SU-DHL-6 (cell line): ENCODE measurements at regions not wholly inside any gene's neighbourhood (a gene's known extent, or its start where the extent isn't known, plus 50 kb on each side); places are given as distances from the start of the nearest gene placed in this dataset.

ENCODE experiments used
- H2AFZ ChIP-seq: fragments of 200-600 bp; sonication (generic); 2 replicates; pipeline ENCODE4 v1.6.1; 2014; ENCODE audit warnings: low read depth, mild to moderate bottlenecking, moderate library complexity, mixed read lengths, antibody characterized with exemption, low read length; ENCODE audit not compliant: severe bottlenecking
- H3F3A ChIP-seq: fragments of 200-600 bp; shearing (Covaris generic); 2 replicates; pipeline ENCODE4 v1.6.0; 2016; ENCODE audit warnings: antibody characterized with exemption, mild to moderate bottlenecking; ENCODE audit not compliant: insufficient read depth
- H3K27ac ChIP-seq: fragments of 200-600 bp; sonication (generic); 2 replicates; pipeline ENCODE4 v1.5.1; 2016; ENCODE audit warnings: low read depth, mild to moderate bottlenecking, low read length, moderate library complexity, mixed read lengths
- H3K27me3 ChIP-seq: fragments of 200-600 bp; sonication (generic), shearing (Covaris generic); 2 replicates; pipeline ENCODE4 v1.6.0; 2014; ENCODE audit warnings: mild to moderate bottlenecking, low read length
- H3K36me3 ChIP-seq: fragments of 200-600 bp; sonication (generic); 2 replicates; pipeline ENCODE4 v1.6.1; 2014; ENCODE audit warnings: mild to moderate bottlenecking, low read length, mixed read lengths
- H3K4me2 ChIP-seq: fragments of 300-600, 200-600 bp; shearing (Covaris generic), sonication (generic); 2 replicates; pipeline ENCODE4 v1.6.0; 2014; ENCODE audit warnings: low read length, low read depth, mild to moderate bottlenecking; ENCODE audit not compliant: poor library complexity, severe bottlenecking
- H3K4me3 ChIP-seq: fragments of 200-600 bp; sonication (generic); 2 replicates; pipeline ENCODE4 v1.5.1; 2014; ENCODE audit warnings: antibody characterized with exemption, low read length, mild to moderate bottlenecking, mixed read lengths; ENCODE audit not compliant: insufficient read depth, poor library complexity, severe bottlenecking
- H3K79me2 ChIP-seq: fragments of 200-600 bp; sonication (generic); 2 replicates; pipeline ENCODE4 v1.6.1; 2014; ENCODE audit warnings: mild to moderate bottlenecking, low read length, moderate library complexity; ENCODE audit not compliant: insufficient read depth
- H3K9ac ChIP-seq: fragments of 200-600 bp; sonication (generic); 2 replicates; pipeline ENCODE4 v1.7.0; 2014; ENCODE audit warnings: mild to moderate bottlenecking, low read length
- H3K9me2 ChIP-seq: fragments of 200-600 bp; sonication (generic); replicated peaks from 2 replicates; pipeline ENCODE4 v1.6.1; 2014; ENCODE audit warnings: low read length; ENCODE audit not compliant: insufficient read depth
- H3K9me3 ChIP-seq: fragments of 200-600 bp; sonication (generic); 2 replicates; pipeline ENCODE4 v1.6.1; 2014; ENCODE audit warnings: low read length, mixed read lengths; ENCODE audit not compliant: insufficient read depth
- H4K20me1 ChIP-seq: fragments of 200-600 bp; sonication (generic); 2 replicates; pipeline ENCODE4 v1.6.1; 2014; ENCODE audit warnings: low read depth, mild to moderate bottlenecking, antibody characterized with exemption, low read length, moderate library complexity, mixed read lengths
- EZH2phosphoT487 ChIP-seq: fragments of 200-600 bp; sonication (generic), shearing (Covaris generic); conservative IDR thresholded peaks from 2 replicates; pipeline ENCODE4 v1.6.1; 2018; ENCODE audit warnings: mild to moderate bottlenecking, antibody characterized with exemption, low read length, moderate library complexity, mixed read lengths
- TF ChIP-seq, protein P1 (sequence below): fragments of 200-600 bp; sonication (generic); IDR thresholded peaks from one replicate; pipeline ENCODE4 v1.5.1; 2017; ENCODE audit warnings: antibody characterized with exemption, mild to moderate bottlenecking, low read length, moderate library complexity; ENCODE audit not compliant: insufficient read depth, poor library complexity, severe bottlenecking

DNA sequence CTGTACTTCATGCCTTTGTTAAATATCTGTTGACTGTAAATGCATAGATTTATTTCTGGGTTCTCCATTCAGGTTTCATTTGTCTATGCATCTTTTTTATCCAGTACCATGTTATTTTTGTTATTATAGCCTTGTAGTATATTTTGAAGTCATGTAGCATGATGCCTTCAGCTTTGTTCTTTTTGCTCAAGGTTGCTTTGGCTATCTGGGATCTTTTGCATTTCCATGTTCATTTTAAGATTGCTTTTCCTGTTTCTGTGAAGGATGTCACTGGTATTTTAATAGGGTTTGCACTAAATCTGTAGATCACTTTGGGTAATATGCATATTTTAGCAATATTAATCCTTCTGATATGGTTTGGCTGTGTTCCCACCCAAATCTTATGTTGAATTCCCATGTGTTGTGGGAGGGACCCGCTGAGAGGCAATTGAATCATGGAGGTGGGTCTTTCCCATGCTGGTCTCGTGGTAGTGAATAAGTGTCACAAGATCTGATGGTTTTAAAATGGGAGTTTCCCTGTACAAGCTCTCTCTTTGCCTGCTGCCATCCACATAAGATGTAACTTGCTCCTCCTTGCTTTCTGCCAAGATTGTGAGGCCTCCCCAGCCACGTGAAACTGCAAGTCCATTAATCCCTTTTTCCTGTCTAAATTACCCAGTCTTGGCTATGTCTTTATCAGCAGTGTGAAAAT lies 302.8 kb upstream of the SEMA3C start:
- Histone ChIP-seq H3K79me2 (no peaks in the 10 kb centered on the region), H3K4me3 (no peak overlapping the region), H3K9ac (no peak overlapping the region), H3K27ac (no peak overlapping the region), H2AFZ (no peak overlapping the region), H4K20me1 (peaks cover 3% of the 10 kb centered on the region; the same call in 1 of the 2 replicates), H3K27me3 (no peaks in the 10 kb centered on the region), H3K4me2 (no peak overlapping the region), H3K9me3 (no peaks in the 10 kb centered on the region), H3F3A (no peaks in the 10 kb centered on the region), H3K36me3 (no peaks in the 10 kb centered on the region), H3K9me2 (no peaks in the 10 kb centered on the region)
- TF ChIP-seq, protein P1, sequence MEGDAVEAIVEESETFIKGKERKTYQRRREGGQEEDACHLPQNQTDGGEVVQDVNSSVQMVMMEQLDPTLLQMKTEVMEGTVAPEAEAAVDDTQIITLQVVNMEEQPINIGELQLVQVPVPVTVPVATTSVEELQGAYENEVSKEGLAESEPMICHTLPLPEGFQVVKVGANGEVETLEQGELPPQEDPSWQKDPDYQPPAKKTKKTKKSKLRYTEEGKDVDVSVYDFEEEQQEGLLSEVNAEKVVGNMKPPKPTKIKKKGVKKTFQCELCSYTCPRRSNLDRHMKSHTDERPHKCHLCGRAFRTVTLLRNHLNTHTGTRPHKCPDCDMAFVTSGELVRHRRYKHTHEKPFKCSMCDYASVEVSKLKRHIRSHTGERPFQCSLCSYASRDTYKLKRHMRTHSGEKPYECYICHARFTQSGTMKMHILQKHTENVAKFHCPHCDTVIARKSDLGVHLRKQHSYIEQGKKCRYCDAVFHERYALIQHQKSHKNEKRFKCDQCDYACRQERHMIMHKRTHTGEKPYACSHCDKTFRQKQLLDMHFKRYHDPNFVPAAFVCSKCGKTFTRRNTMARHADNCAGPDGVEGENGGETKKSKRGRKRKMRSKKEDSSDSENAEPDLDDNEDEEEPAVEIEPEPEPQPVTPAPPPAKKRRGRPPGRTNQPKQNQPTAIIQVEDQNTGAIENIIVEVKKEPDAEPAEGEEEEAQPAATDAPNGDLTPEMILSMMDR, result no peak
- TF ChIP-seq EZH2phosphoT487, result no peak

DNA sequence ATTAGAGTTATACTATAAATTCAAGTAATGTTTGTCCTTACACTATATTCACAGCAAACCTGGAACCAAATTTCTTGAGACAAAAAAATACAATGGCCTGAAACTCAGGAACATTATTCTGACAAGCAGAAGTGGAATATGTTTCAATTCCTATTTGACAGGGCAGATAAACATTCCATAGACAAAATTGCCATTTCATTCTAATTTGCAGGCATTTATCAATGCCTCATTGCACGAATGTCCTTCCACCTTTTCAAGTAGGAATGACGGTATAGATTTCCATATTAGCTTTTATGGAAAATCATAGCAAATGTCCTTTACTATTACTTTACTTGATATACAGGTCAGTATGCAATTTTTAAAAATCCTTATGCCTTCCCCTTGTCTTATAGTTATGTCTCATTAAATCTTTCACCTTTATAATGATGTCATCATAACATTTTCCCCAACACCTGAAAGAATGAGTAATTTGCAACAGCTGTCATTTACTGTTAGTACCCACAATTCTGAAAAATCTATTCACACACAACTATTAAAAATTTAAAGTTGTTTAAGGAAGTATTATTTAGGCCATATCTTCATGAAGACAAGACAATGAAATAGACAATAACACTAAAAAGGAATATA lies 299.7 kb upstream of the SEMA3C start:
- TF ChIP-seq, protein P1, result no peak
- TF ChIP-seq EZH2phosphoT487, result no peak
- H4K20me1 ChIP-seq, result peaks cover 3% of the 10 kb centered on the region; the same call in 1 of the 2 replicates
- H3K36me3 ChIP-seq, result no peaks in the 10 kb centered on the region
- no peaks in the 10 kb centered on the region for H3F3A ChIP-seq
- H3K9me3 ChIP-seq, result no peaks in the 10 kb centered on the region
- H3K27ac ChIP-seq, result no peak overlapping the region
- H3K27me3 ChIP-seq, result no peaks in the 10 kb centered on the region
- no peak overlapping the region for H3K4me3 ChIP-seq
- no peaks in the 10 kb centered on the region for H3K79me2 ChIP-seq
- 0 out of 2 replicates have a peak, but pooled peaks cover 3% of the 10 kb centered on the region for H3K9me2 ChIP-seq
- no peak overlapping the region for H2AFZ ChIP-seq
- no peak overlapping the region for H3K4me2 ChIP-seq
- no peak overlapping the region for H3K9ac ChIP-seq

DNA sequence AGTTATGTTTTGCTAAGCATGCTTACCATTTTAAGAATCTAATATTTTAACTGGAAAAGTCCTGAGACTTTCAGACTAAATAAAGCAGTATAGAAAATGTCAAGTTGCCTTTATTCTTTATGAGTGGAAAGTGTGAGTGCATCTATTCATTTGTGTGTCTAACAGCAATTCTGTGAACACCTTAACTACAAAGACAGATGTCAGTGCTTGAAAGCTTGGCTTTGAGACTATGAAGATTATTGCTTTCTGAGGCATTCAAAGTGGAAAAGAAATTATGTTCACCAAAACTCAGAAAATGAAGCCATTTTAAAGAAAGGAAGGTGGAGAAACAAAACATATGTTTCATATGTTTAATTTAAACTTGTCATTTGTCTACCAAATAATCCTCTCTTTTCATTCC lies 294.5 kb upstream of the SEMA3C start:
- Histone ChIP-seq H3F3A (no peaks in the 10 kb centered on the region), H3K36me3 (no peaks in the 10 kb centered on the region), H3K79me2 (no peaks in the 10 kb centered on the region), H3K27me3 (no peaks in the 10 kb centered on the region), H3K4me2 (no peak overlapping the region), H3K27ac (no peak overlapping the region), H3K4me3 (no peak overlapping the region), H3K9me3 (no peaks in the 10 kb centered on the region), H3K9me2 (0 out of 2 replicates have a peak, but pooled peaks cover 3% of the 10 kb centered on the region), H2AFZ (no peak overlapping the region), H4K20me1 (no peaks in the 10 kb centered on the region), H3K9ac (no peak overlapping the region)
- no peak for TF ChIP-seq EZH2phosphoT487
- TF ChIP-seq, protein P1, result no peak
